GM21825 (cell line): ENCODE measurements at regions not wholly inside any gene's neighbourhood (a gene's known extent, or its start where the extent isn't known, plus 50 kb on each side); places are given as distances from the start of the nearest gene placed in this dataset.

ENCODE experiments used
- ATAC-seq: cut with Tn5 transposase; IDR thresholded peaks from one replicate; pipeline ENCODE4 v1.9.1; 2021; ENCODE audit warnings: mild to moderate bottlenecking, moderate library complexity; ENCODE audit not compliant: unreplicated experiment

DNA sequence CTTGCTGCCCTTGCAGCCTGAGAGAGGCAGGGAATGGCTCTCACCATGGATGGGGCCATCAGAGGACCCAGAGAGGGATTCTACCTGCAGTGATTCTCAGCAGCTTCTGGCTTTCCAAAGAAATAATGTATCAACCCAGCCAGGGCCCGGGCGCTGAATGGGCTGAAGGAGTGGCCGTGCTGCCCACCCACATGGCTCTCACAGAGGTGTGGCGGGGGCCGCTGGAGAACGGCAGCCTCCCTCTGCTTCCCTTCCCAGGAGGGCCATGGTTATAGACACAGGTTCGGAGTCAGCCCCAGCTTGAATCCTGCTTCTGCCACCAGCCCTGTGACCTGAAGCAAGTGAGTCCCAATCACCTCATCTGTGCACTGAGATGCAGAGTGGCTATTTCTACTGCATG lies 82.7 kb downstream of the THAP12 start:
- no peak for ATAC-seq

DNA sequence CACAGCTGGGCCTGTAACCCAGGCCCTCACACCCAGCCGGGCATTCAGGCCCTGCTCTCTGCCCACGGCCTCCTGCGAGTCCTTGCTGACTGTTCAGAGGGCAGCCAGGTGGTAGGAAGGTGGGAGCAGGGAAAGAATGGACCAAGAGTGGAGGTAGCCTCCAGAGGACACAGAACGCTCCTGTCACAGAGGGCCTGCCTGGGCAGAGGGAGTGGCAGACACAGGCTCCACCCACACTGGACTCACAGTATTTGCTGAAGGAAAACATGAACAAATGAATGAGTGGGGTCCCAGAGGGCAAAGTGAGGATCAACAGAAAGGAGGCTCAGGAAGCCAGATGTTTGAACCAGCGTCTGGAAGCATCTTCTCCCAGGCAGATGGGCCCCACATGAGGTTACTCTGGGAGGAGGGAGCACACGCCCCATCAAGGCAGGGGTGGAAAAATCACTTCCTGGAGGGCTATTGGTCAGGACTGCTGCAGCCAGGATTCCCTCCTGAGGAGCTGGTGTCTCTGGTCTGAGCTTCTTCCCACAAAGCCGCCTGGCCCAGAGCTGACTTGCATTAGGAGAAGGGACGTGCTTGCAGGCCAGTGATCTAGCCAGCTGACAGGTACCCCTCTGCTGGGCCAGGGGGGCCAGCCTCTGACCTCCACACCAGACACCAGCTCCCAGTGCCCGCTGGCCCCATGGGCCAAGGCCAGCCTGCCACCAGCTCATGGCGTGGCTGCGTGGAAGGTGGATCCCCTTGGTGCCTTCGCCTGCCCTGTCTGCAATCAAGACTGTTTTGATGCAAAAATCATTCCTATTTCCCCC lies 84.0 kb downstream of the THAP12 start:
- ATAC-seq: no peak

DNA sequence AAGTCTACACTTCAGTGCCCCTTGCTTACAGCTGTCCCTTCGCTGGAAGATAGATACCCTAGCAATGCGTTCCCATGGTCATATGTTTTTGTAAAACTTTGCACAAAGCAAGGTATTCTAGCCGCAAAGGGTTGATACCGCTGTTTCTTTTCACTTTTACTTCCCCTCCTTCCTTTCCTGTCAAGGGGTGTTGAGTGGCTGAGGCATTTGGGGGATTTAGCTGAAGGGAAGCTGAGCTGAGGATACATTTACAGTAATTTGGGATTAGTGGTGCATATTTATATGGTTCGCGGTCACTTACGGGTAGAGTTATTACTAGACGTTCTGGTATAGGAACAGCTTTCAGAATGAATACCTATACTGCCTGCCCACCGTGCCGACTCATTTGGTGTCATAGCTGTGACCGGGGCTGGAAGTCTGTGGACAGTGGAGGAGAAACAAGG lies 86.9 kb upstream of the WNT11 start:
- peak; percentile 69 for ATAC-seq

DNA sequence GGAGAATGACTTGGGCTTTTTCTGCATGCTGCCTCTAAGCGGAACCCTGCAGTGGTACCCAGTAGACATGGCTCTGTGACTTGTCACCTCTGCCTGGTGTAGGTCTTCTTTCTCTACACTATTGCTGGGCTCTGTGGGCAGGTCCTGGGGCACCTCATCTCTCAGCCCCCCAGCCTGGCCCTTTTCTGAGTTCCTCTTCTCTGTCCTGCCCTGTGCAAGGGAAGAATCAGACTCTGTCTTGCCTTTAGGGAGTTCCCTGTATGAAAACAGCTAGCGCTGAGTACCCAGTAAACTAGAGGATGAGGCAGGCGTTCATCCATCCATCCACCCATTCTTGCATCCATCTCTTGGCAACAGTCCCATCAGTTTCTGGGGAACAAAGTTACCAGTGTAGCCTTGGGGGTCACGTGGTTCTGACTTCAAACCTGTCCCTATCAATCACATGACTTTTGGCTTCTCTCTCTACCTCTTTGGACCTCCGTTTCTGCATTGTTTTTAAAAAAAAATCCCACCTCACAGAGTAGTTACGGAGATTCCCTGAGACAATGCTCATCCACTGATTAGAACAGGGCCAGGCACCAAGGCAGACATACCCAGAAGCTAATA lies 86.4 kb upstream of the WNT11 start:
- no peak for ATAC-seq

DNA sequence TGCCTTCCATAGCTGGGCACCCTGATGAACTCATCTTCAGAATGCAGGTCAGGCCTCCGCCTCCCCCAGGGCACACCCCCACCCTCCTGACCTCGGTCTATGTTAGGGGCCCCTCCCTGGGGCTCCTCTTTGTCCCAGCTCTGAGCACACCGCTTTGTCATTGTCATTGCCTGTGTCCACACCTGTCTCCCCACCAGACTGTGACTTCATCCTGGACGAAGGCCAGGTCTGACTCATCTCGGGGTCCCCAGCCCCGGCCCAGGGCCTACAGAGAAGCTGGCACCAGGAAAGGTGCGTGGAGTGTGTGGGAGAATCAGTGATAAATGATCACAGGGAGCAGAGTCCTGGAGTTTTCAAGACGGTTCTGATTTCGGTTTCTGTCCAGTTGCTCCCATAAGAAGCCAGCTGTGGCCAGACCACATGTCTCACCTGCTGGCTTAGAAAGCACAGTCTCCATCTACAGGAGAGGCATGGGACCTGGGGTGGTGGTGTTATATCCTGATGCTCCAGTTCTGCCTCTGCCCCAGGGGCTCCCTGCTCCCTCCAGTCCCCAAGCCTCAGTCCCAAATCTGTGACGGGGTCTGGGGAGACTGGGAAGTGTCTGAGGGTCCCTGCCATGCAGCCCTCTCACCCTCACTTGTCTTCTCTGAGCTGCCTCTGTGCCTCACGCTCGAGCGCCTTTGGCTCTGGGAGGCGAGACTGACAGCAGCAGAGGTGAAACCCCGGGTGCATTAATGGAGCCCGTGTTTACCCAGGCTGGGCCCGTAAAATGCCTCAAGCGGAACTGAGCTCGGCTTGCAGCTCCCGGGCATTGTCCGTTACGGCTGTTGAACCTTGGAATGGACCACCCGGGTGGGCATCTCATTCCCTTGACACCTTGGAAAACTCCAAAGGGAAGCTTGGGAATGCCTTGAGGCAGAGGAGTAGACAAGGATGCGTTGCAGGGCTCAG lies 85.5 kb upstream of the WNT11 start:
- ATAC-seq: no peak

DNA sequence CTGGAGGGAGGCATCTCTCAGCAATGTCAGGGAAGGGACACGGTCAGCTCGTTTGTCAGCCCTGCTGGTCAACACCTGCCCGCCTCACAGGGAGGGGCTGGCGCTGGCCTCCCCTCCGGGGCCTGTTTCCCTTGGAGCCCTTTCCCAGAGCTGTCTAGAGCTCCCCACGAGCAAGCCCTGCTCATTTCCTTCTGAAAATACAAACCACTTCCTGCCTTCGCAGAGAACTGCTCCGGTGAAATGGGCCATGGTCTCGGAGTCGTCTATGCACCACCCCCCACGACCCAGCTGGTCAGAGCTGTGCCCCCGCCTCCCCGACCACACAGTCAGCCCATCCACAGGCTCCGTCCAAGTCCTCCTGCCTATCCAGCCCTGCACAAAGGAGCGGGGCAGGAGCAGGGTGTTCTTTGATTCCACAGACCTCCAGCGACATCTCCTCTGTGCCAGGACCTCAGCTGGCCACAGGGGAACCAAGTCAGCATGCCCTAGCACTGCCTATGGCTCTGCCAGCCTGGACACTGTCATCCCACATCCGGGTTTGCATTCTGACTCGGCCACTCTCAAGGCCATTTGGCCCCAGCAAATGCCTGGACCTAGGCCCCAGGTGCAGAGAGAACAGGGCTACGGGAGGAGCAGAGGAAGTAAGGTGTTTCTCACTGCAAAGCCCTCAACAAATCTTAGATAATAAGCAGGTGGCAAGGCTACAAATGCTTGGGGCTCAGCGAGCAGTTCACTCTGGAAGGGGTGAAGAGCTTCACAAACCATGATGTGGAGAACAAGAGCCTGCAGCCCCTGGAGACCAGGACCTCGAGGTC lies 82.1 kb upstream of the WNT11 start:
- ATAC-seq: no peak

DNA sequence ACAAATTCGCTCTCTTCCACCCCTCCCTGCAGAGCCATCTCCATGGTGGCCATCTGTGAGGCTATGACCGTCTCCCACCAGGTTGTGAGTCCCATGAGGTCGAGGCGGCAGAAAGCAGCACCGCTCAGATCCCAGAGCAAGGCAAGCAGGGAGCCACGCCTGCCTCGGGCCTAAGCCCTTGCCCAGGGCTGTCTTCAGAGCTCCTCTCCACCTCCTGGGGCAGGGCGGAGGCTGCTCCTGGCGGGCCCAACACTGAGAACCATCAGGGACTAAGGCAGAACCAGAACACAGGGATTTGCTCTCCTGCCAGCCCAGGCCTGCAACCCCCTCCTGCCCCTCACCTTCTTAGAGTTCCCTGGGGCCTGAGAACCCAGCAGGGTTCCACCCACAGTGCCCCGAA lies 80.9 kb upstream of the WNT11 start:
- no peak for ATAC-seq

DNA sequence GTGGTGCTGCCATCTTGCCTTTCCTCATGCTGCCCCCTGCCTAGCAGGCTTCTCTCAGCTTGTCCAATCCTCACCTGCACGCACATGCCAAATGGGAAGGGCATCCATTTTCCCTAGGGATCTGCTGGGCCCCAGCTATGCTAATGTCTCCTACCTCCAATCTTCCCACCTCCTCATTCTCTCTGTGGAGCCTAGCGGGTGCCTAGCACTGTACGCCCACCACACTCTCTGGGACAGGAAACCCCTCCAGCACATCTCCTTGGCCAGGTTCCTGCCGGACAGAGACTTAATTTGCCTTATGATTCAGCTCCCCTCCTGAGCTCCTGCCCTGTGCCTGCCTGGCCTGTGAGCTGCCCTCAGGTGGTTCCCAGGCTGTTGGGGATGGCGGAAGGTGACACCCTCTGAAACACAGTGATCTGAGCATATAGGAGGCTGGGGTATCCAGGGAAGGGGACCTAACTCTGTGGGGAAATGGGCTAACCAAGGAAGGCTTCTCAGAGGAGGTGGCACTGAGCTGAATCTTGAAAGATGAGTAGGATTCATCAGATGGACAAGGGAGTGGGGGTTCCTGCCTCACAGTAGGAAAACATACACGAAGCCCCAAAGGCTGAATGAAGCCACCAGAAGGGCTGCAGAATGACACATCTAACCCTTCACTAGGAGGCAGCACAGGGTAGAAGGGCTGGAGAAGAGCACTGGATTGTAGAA lies 79.2 kb upstream of the WNT11 start:
- no peak for ATAC-seq

DNA sequence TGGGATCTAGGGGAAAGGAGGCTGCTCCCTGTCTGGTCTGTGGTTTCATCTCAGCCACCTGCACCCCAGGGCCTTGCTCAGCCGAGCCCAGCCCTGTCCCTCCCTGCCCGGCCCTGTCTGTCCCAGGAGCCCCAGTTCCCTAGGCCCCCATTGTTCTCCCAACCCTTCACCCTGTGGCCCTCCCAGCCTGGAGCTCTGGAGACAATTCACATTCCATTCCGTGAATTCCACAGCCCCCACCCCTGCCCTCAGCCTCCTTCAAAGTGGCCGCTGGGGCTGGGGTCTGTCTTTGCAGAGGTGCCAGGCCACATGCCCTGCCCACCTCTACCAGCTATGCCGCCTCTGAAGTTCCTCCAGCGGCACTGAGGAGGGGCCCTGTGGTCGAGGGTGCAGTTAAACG lies 77.9 kb upstream of the WNT11 start:
- ATAC-seq: no peak

DNA sequence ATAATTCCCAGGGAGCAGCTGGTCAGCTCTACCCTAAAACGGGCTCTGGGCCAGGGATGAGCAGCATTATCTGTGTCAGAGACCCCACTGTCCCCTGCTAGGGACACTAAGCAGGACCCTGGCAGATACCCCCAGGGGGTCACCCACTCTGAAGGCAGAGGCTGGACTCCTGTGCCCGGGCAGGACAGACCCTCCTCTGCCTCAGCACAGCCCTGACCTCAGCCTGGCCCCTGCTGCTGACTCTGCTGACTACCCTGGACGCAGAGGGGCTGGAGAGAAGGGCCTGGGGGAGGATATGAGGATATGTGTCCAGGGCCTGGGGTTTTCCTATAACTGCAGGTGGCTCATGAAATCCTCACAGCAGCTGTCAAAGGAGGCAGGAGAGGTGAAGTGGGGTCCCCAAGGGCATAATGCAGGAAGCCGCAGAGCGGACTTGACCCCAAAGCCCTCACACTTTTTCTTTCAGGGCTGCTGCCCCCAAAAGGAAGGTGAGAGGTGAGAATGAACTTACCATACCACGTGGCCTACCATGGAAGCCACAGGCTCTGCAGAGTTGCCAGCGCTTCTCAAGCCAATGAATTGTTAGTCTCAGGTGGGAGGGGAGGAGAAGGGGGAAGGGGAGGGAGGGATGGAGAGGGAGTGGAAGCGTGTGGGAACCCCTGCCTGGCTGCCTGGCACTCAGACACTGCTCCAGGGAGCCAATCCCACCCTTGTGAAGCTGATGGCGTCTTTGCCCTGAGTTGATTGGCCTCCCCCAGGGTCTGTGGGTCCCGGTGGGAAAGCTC lies 76.7 kb upstream of the WNT11 start:
- ATAC-seq: no peak

DNA sequence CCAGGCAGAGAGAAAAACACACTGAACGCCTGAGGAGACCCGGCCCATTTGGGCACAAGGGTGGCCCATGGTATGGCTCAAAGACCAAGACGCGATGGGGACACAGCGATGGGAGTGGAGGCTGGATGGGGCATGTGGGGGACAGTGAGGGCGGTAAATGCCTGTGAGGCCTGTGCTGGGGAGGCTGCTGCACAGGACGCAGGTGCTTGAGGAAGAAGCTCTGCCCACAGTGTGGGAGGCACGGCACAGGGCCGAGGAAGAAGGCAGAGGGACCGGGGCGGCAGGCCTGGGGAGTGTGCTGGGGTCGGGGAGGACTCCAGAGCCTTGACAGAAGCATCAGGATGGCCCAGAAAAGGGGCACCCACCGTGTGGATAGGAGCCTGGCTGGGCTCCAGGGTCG lies 75.9 kb upstream of the WNT11 start:
- no peak for ATAC-seq

DNA sequence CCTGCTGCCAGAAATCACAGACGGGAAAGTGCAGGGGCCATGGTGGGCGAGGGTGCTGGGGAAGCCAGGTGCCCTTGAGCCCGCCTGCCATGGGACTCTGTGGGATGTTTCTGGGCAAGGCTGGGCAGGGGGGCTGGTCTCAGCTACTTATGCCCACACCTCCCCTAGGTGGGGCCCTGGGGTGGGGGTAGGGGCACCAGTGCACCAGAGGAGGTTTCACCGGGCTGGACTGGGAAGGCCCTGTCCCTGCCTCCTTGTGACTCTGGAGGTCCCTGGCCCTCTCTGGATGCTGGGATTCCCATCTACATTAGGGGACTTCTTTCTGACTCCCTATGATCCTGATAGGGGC lies 75.2 kb upstream of the WNT11 start:
- no peak for ATAC-seq

DNA sequence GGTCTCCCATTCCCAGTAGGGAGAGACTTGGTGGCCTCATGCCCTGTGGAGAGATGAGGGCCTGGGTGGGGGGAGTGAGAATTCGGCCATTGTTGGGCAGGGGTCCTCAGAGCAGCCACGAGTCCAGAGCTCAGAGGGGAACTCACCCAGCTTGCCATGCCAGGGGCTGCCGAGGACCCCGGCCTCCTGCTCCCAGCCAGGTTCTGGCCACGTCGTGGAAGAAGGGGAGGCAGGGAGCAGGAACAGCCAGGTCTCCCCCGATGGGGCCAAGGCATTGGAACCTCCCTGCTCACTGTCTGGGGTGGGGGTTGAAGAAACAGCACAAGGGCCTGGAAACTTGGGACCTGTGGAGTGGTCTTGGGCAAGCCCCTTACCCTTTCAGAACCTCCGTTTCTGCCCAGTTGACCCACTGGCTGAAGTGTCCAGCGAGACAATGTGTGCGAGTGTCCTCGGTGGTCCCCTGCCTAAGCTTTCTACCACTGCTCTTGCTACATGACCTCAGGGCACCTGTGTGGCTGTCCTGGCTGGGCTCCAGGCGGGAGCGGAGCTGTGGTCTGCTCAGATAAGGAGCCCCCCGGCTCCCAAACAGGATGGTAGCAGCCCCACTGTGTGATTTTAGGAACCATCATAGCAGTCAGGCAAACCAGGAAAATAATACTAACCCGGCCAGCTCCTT lies 74.7 kb upstream of the WNT11 start:
- ATAC-seq: no peak

DNA sequence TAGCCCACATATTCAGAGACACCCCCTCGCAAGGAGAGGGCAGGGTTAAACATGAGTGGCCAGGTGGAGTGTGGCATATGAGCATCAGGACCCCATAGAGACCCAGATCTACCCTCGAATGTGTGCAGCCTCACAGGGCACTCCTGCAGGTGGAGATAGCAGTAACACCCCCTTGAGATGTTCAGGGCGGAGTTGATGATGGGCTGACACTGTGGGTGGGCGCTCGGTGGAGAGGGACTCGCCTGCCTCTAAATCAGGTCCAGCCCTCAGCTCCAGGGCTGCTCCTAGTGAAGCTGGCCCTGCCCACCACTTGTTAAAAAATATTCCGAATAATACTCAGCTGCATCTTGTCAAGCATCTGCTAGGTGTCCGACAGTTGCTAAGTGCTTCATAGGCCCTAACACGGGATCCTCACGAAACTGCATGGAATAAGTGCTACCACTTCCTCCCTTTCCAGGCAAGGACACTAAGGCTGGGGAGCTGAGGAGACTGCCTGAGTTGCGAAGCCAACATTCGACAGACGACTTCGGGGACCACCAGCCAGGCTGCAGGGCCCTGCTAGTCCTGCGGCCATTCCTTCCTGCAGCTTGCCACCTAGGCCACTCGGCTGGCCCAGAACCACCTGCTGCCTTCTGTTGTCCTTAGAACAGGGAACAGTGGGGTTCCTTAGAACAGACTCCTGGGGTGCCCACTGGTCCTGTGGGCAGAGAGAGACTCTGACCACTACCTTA lies 74.0 kb upstream of the WNT11 start:
- no peak for ATAC-seq

DNA sequence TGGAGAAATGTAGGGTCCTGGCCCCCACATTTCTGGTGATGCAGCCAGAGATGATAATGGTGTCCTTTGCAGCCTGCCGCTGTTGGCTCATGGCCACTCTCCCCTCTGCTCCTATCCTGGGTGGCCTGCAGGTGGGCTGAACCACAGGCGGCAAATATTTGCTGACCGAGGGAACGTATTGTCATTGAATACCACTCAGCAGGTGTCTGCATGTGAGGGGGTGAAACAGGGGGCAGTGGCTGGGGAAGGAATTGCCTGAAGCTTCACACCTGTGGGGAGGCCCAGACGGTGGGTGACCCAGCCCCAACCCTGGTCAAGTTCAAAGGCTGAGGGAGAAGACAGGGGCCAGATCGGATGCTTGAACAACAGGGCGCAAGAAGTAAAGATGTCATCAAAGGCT lies 73.3 kb upstream of the WNT11 start:
- no peak for ATAC-seq

DNA sequence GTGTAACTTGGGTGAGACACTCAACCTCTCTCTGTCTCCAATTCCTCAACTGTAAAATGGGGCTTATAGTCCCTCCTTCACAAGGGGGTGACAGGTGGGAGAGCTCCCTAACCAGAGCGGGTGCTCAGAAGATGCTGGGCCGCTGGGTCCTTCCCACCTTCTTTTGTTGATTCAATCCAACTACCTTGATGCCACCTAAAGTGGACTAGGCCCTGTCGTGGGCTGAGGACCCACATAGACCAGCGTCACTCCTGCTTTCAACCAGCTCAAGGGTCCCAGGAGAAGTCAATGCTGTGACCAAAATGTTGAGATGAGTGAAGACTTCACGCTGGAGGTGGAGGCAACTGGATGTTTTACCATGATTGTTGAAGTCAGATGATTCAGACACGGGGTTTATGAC lies 72.7 kb upstream of the WNT11 start:
- ATAC-seq: no peak

DNA sequence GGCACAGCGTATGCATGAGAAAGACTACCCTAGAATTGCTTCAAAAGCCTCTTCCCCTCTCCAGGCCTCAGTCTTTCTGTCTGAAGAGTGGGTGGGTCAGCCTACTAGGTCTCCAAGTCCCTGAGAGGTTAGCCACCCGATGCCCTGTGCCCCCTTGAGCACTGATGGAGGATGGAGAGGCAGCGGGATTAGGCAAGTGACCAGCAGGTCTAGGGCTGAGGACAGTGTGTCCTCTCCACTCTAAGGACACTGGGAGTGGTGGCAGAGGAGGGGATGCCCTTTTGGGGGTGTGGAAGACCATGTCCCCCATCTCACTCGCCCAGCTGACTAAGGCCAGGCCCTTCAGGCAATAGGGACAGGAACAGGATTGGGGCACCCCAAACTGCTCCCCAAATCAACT lies 72.2 kb upstream of the WNT11 start:
- ATAC-seq: no peak
